ENCODE measurements at regions not wholly inside any gene's neighbourhood (a gene's known extent, or its start where the extent isn't known, plus 50 kb on each side); places are given as distances from the start of the nearest gene placed in this dataset.

DNA sequence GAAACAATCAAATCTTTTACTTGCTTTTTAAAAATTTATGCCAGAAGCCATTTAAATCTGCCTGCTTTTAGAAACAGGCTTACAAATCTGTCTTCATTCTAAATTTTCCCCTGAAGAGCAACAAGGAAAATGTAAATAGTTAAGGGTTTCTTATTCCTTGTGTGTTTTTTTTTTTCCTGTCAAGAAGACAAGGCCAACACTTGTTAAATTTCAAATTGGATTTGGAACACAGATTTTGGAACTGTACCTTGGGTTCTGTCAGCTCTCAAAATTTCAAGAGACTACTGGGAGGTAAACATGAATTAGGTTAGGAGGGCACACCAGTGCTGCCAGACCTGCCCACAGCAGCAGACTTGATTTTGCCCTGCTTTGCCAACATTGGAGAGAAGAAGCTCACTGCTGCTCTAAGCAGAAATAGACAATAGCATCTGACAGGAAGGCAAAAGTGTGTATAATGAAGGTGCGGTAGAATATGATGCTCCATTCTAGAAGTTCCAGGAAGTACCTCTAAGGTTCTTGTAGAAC lies 121.7 kb downstream of the NHLRC3 start:
- no peak for TF ChIP-seq POLR2AphosphoS5 (IDR thresholded peaks at IDR 0.05)
- no peak for TF ChIP-seq CTCF (IDR thresholded peaks at IDR 0.05)
- no peak for TF ChIP-seq POLR2A (IDR thresholded peaks at IDR 0.05)
- no peak for TF ChIP-seq EP300 (IDR thresholded peaks at IDR 0.05)
